H4 (cell line): ENCODE measurements at regions not wholly inside any gene's neighbourhood (a gene's known extent, or its start where the extent isn't known, plus 50 kb on each side); places are given as distances from the start of the nearest gene placed in this dataset.

Experiments used
- DNase-seq: peaks from one replicate; pipeline ENCODE4 v3.0.0-alpha.2; 2015; ENCODE audit warnings: low spot score

- no peak for DNase-seq
These were observed 426.3 kb upstream of the PFKP start for GRCh38 chr10:2641028-2641427.

- DNase-seq: no peak
These were observed 433.7 kb upstream of the PFKP start for GRCh38 chr10:2633630-2634029.

GRCh38 chr10:2631557-2632205, 435.7 kb upstream of the PFKP start:
- no peak for DNase-seq

GRCh38 chr10:2628705-2629104, 438.6 kb upstream of the PFKP start:
- no peak for DNase-seq

GRCh38 chr10:2627969-2628368, 439.4 kb upstream of the PFKP start:
- no peak for DNase-seq

GRCh38 chr10:2625094-2625493, 442.3 kb upstream of the PFKP start:
- DNase-seq: no peak

GRCh38 chr10:2623675-2624274, 443.6 kb upstream of the PFKP start:
- DNase-seq: no peak

- no peak for DNase-seq
These were observed 446.4 kb upstream of the PFKP start for GRCh38 chr10:2620827-2621521.

GRCh38 chr10:2619916-2620315, 447.4 kb upstream of the PFKP start:
- DNase-seq: no peak

GRCh38 chr10:2619472-2619871, 447.9 kb upstream of the PFKP start:
- DNase-seq: peak; percentile 21

- no peak for DNase-seq
These were observed 448.7 kb upstream of the PFKP start for GRCh38 chr10:2618690-2619089.

GRCh38 chr10:2616215-2616614, 451.1 kb upstream of the PFKP start:
- no peak for DNase-seq

GRCh38 chr10:2611603-2612002, 455.7 kb upstream of the PFKP start:
- no peak for DNase-seq

GRCh38 chr10:2610946-2611345, 456.4 kb upstream of the PFKP start:
- no peak for DNase-seq

GRCh38 chr10:2604891-2605290, 462.5 kb upstream of the PFKP start:
- no peak for DNase-seq

GRCh38 chr10:2599571-2599970, 467.8 kb upstream of the PFKP start:
- no peak for DNase-seq

GRCh38 chr10:2592360-2593160, 474.8 kb upstream of the PFKP start:
- no peak for DNase-seq

- no peak for DNase-seq
These were observed 478.2 kb upstream of the PFKP start for GRCh38 chr10:2589196-2589595.

GRCh38 chr10:2584385-2584784, 483.0 kb upstream of the PFKP start:
- no peak for DNase-seq

- DNase-seq: no peak
These were observed 490.5 kb upstream of the PFKP start for GRCh38 chr10:2576892-2577291.

GRCh38 chr10:2575460-2575859, 491.9 kb upstream of the PFKP start:
- no peak for DNase-seq

GRCh38 chr10:2572611-2573010, 494.7 kb upstream of the PFKP start:
- DNase-seq: no peak

- DNase-seq: no peak
These were observed 510.5 kb upstream of the PFKP start for GRCh38 chr10:2556883-2557282.
